ENCODE measurements at regions not wholly inside any gene's neighbourhood (a gene's known extent, or its start where the extent isn't known, plus 50 kb on each side); places are given as distances from the start of the nearest gene placed in this dataset.

- no peaks in the 10 kb centered on the region for H3K9me3 ChIP-seq (ENCODE audit: control insufficient read depth, insufficient read depth, low read length)
- no peaks in the 10 kb centered on the region for H3K27me3 ChIP-seq (ENCODE audit: control insufficient read depth, insufficient read depth, low read length)
- H3K4me3 ChIP-seq (ENCODE audit: low read depth, low read length) = no peak overlapping the region
- POLR2A ChIA-PET = no interaction called here
- DNase-seq (ENCODE audit: low read depth, low spot score) = no peak
- CTCF ChIA-PET = interaction anchor here (0.6 kb wide), 1 partner anchor 712 kb away, joined by 3 read pairs; no protein-coding TSS in a partner anchor
- H3K27ac ChIP-seq (ENCODE audit: low read depth, low read length) = no peak overlapping the region
- TF ChIP-seq, protein P1, sequence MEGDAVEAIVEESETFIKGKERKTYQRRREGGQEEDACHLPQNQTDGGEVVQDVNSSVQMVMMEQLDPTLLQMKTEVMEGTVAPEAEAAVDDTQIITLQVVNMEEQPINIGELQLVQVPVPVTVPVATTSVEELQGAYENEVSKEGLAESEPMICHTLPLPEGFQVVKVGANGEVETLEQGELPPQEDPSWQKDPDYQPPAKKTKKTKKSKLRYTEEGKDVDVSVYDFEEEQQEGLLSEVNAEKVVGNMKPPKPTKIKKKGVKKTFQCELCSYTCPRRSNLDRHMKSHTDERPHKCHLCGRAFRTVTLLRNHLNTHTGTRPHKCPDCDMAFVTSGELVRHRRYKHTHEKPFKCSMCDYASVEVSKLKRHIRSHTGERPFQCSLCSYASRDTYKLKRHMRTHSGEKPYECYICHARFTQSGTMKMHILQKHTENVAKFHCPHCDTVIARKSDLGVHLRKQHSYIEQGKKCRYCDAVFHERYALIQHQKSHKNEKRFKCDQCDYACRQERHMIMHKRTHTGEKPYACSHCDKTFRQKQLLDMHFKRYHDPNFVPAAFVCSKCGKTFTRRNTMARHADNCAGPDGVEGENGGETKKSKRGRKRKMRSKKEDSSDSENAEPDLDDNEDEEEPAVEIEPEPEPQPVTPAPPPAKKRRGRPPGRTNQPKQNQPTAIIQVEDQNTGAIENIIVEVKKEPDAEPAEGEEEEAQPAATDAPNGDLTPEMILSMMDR (IDR thresholded peaks at IDR 0.05; ENCODE audit: low read depth, low read length) = no peak
Observed at GRCh38 chr14:84410344-84410743, 1119.6 kb upstream of the FLRT2 start.

GRCh38 chr14:84420221-84420620 is 1109.7 kb upstream of the FLRT2 start:
- POLR2A ChIA-PET = no interaction called here
- Histone ChIP-seq H3K27ac (ENCODE audit: low read depth, low read length) (no peak overlapping the region), H3K27me3 (ENCODE audit: control insufficient read depth, insufficient read depth, low read length) (no peaks in the 10 kb centered on the region), H3K4me3 (ENCODE audit: low read depth, low read length) (no peak overlapping the region), H3K9me3 (ENCODE audit: control insufficient read depth, insufficient read depth, low read length) (no peaks in the 10 kb centered on the region)
- CTCF ChIA-PET = no interaction called here
- DNase-seq (ENCODE audit: low read depth, low spot score) = no peak
- TF ChIP-seq, protein P1 (IDR thresholded peaks at IDR 0.05; ENCODE audit: low read depth, low read length) = no peak

- DNase-seq (ENCODE audit: low read depth, low spot score) = no peak
- CTCF ChIA-PET = no interaction called here
- POLR2A ChIA-PET = no interaction called here
Observed at GRCh38 chr14:84421621-84422020, 1108.3 kb upstream of the FLRT2 start.

DNA sequence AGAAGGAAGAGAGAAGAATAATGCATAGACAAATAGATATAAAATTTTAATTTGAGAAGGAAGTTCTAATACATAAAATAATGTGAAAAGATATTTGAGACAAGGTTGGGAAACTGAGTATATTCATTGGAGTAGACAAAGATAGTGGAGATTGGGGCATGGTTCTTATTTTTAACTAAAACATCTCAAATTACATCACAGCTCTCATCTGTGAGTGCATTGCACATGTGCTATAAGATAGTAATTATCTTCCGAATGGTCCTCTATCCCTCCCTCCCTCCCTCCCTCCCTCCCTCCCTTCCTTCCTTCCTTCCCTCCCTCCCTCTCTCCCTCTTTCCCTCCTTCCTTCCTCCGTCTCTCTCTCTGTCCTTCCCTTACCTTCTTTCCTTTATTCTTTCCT is 1104.0 kb upstream of the FLRT2 start:
- no peaks in the 10 kb centered on the region for H3K27me3 ChIP-seq (ENCODE audit: control insufficient read depth, insufficient read depth, low read length)
- TF ChIP-seq, protein P1 (IDR thresholded peaks at IDR 0.05; ENCODE audit: low read depth, low read length) = no peak
- no peak overlapping the region for H3K4me3 ChIP-seq (ENCODE audit: low read depth, low read length)
- no peak overlapping the region for H3K27ac ChIP-seq (ENCODE audit: low read depth, low read length)
- POLR2A ChIA-PET = no interaction called here
- CTCF ChIA-PET = no interaction called here
- no peak for DNase-seq (ENCODE audit: low read depth, low spot score)
- no peaks in the 10 kb centered on the region for H3K9me3 ChIP-seq (ENCODE audit: control insufficient read depth, insufficient read depth, low read length)

More at GRCh38 chr14:84421621-84422020, 1108.3 kb upstream of the FLRT2 start:
- no peak overlapping the region for H3K27ac ChIP-seq (ENCODE audit: low read depth, low read length)
- H3K9me3 ChIP-seq (ENCODE audit: control insufficient read depth, insufficient read depth, low read length) = no peaks in the 10 kb centered on the region
- TF ChIP-seq, protein P1 (IDR thresholded peaks at IDR 0.05; ENCODE audit: low read depth, low read length) = no peak
- no peak overlapping the region for H3K4me3 ChIP-seq (ENCODE audit: low read depth, low read length)
- no peaks in the 10 kb centered on the region for H3K27me3 ChIP-seq (ENCODE audit: control insufficient read depth, insufficient read depth, low read length)

- H3K27ac ChIP-seq (ENCODE audit: low read depth, low read length) = no peak overlapping the region
- no peak for DNase-seq (ENCODE audit: low read depth, low spot score)
- ChIA-PET CTCF (no interaction called here), POLR2A (no interaction called here)
- TF ChIP-seq, protein P1 (IDR thresholded peaks at IDR 0.05; ENCODE audit: low read depth, low read length) = no peak
- H3K27me3 ChIP-seq (ENCODE audit: control insufficient read depth, insufficient read depth, low read length) = no peaks in the 10 kb centered on the region
- no peak overlapping the region for H3K4me3 ChIP-seq (ENCODE audit: low read depth, low read length)
- H3K9me3 ChIP-seq (ENCODE audit: control insufficient read depth, insufficient read depth, low read length) = no peaks in the 10 kb centered on the region
Observed at GRCh38 chr14:84432676-84433075, 1097.3 kb upstream of the FLRT2 start.
